IMR-90 (cell line): ENCODE measurements at regions not wholly inside any gene's neighbourhood (a gene's known extent, or its start where the extent isn't known, plus 50 kb on each side); places are given as distances from the start of the nearest gene placed in this dataset.

Experiments
- ATAC-seq: fragments of 200-7000 bp; cut with Tn5 transposase; 2 replicates; pipeline ENCODE4 v1.9.1; 2020; ENCODE audit warnings: low read depth, mild to moderate bottlenecking, moderate library complexity
- BruUV-seq: library from RNA; stranded (reverse); fragments of 400-500 nt; replicated peaks from 2 replicates; lab custom pipeline; 2021; lab: Mats Ljungman, UMichigan
- CTCF ChIA-PET: fragments of 300-600 bp; formaldehyde crosslinking; extraction: SDS; loops from one replicate; lab custom pipeline; 2021; ENCODE audit warnings: antibody characterized with exemption; lab: Yijun Ruan, JAX
- POLR2A ChIA-PET: fragments of 300-600 bp; sonication (Branson Sonifier 250); formaldehyde crosslinking; loops from one replicate; lab custom pipeline; 2022; ENCODE audit warnings: antibody characterized with exemption; ENCODE audit not compliant: unreplicated experiment; lab: Charles Lee
- DNase-seq: peaks from one replicate; pipeline ENCODE4 v3.0.0; 2013
- H2AFZ ChIP-seq: replicated peaks from 2 replicates; pipeline ENCODE3; 2013; ENCODE audit warnings: low read length, mild to moderate bottlenecking; ENCODE audit not compliant: poor library complexity
- H2AK5ac ChIP-seq: 2 replicates; pipeline ENCODE4 v1.6.1; 2013; ENCODE audit warnings: low read depth, low read length, inconsistent platforms
- H2AK9ac ChIP-seq: replicated peaks from 2 replicates; pipeline ENCODE3; 2013; ENCODE audit warnings: mild to moderate bottlenecking, low read depth, low read length, moderate library complexity; ENCODE audit not compliant: poor library complexity
- H2BK120ac ChIP-seq: 2 replicates; pipeline ENCODE4 v1.6.1; 2013; ENCODE audit warnings: low read depth, low read length, inconsistent platforms
- H2BK15ac ChIP-seq: 3 replicates; pipeline ENCODE4 v1.6.1; 2013; ENCODE audit warnings: low read depth, low read length, inconsistent platforms
- H2BK20ac ChIP-seq: 2 replicates; pipeline ENCODE4 v1.6.1; 2013; ENCODE audit warnings: low read depth, mild to moderate bottlenecking, inconsistent platforms, low read length, moderate library complexity
- H2BK5ac ChIP-seq: 2 replicates; pipeline ENCODE4 v1.6.1; 2013; ENCODE audit warnings: mild to moderate bottlenecking, low read depth, low read length, inconsistent platforms; ENCODE audit not compliant: poor library complexity, severe bottlenecking
- H3K14ac ChIP-seq: replicated peaks from 2 replicates; pipeline ENCODE4 v1.6.1; 2013; ENCODE audit warnings: low read depth, low read length, inconsistent platforms
- H3K18ac ChIP-seq: 2 replicates; pipeline ENCODE4 v1.6.1; 2013; ENCODE audit warnings: low read depth, low read length, control low read depth
- H3K23ac ChIP-seq: 2 replicates; pipeline ENCODE4 v1.6.1; 2013; ENCODE audit warnings: low read depth, low read length, inconsistent platforms
- H3K27ac ChIP-seq: 2 replicates; pipeline ENCODE4 v1.5.1; 2013; ENCODE audit warnings: mild to moderate bottlenecking, control low read depth, low read length; ENCODE audit not compliant: insufficient read depth
- H3K27me3 ChIP-seq: 2 replicates; pipeline ENCODE4 v1.6.1; 2013; ENCODE audit warnings: low read length; ENCODE audit not compliant: control insufficient read depth, insufficient read depth
- H3K36me3 ChIP-seq: 2 replicates; pipeline ENCODE4 v1.6.1; 2013; ENCODE audit warnings: low read length, mixed read lengths; ENCODE audit not compliant: control insufficient read depth, insufficient read depth
- H3K4ac ChIP-seq: 2 replicates; pipeline ENCODE4 v1.6.1; 2013; ENCODE audit warnings: low read depth, low read length, inconsistent platforms
- H3K4me1 ChIP-seq: 2 replicates; pipeline ENCODE4 v1.6.1; 2013; ENCODE audit warnings: low read length, mixed read lengths; ENCODE audit not compliant: control insufficient read depth, insufficient read depth
- H3K4me2 ChIP-seq: 2 replicates; pipeline ENCODE4 v1.6.1; 2013; ENCODE audit warnings: low read depth, mild to moderate bottlenecking, control low read depth, low read length, moderate library complexity
- H3K4me3 ChIP-seq: 2 replicates; pipeline ENCODE4 v1.5.1; 2013; ENCODE audit warnings: low read depth, mild to moderate bottlenecking, control low read depth, low read length, moderate library complexity; ENCODE audit not compliant: insufficient read depth
- H3K56ac ChIP-seq: 2 replicates; pipeline ENCODE4 v1.6.1; 2013; ENCODE audit warnings: low read length, inconsistent platforms; ENCODE audit not compliant: insufficient read depth; ENCODE audit errors: extremely low read depth
- H3K79me1 ChIP-seq, 2 experiments: 2 replicates each; pipeline ENCODE4 v1.6.1; 2013; ENCODE audit warnings: low read length in 2 of 2, inconsistent platforms in 1 of 2, low read depth in 1 of 2
- H3K9ac ChIP-seq: 2 replicates; pipeline ENCODE4 v1.6.1; 2013; ENCODE audit warnings: low read depth, low read length, control low read depth
- H3K9me1 ChIP-seq: 2 replicates; pipeline ENCODE4 v1.6.1; 2013; ENCODE audit warnings: low read length, inconsistent platforms; ENCODE audit not compliant: insufficient read depth
- H3K9me3 ChIP-seq: 2 replicates; pipeline ENCODE4 v1.6.1; 2013; ENCODE audit warnings: low read length; ENCODE audit not compliant: control insufficient read depth, insufficient read depth
- H4K20me1 ChIP-seq: 2 replicates; pipeline ENCODE4 v1.6.1; 2013; ENCODE audit warnings: low read length, inconsistent platforms; ENCODE audit not compliant: insufficient read depth
- H4K5ac ChIP-seq: 2 replicates; pipeline ENCODE4 v1.6.1; 2013; ENCODE audit warnings: mild to moderate bottlenecking, low read depth, low read length, control low read depth
- H4K8ac ChIP-seq, 2 experiments: 2 replicates each; pipeline ENCODE4 v1.6.1; 2013; ENCODE audit warnings: low read depth in 2 of 2, low read length in 2 of 2, control low read depth in 1 of 2, inconsistent platforms in 1 of 2
- H4K91ac ChIP-seq: 2 replicates; pipeline ENCODE4 v1.6.1; 2013; ENCODE audit warnings: low read depth, low read length, inconsistent platforms; ENCODE audit not compliant: insufficient read depth
- BHLHE40 ChIP-seq: fragments of 150-350 bp; IDR thresholded peaks from 2 replicates; pipeline ENCODE4 v1.6.1; 2016; ENCODE audit warnings: mild to moderate bottlenecking, low read depth, low read length
- CEBPB ChIP-seq: IDR thresholded peaks from 2 replicates; pipeline ENCODE4 v1.6.1; 2012; ENCODE audit warnings: low read depth, low read length, improper control_type of control experiment
- CTCF ChIP-seq: conservative IDR thresholded peaks from 2 replicates; pipeline ENCODE4 v1.5.1; 2012; ENCODE audit warnings: mild to moderate bottlenecking, low read depth, low read length, improper control_type of control experiment
- ELK1 ChIP-seq: fragments of 150-350 bp; IDR thresholded peaks from 2 replicates; pipeline ENCODE4 v1.6.1; 2016; ENCODE audit warnings: low read depth, mild to moderate bottlenecking, low read length, moderate library complexity, borderline replicate concordance
- MAFK ChIP-seq: IDR thresholded peaks from 2 replicates; pipeline ENCODE4 v1.6.1; 2012; ENCODE audit warnings: low read depth, low read length, improper control_type of control experiment
- MAZ ChIP-seq: IDR thresholded peaks from 2 replicates; pipeline ENCODE4 v1.6.1; 2012; ENCODE audit warnings: low read depth, mild to moderate bottlenecking, low read length, improper control_type of control experiment, moderate library complexity, borderline replicate concordance
- MXI1 ChIP-seq: IDR thresholded peaks from 2 replicates; pipeline ENCODE4 v1.6.1; 2012; ENCODE audit warnings: low read depth, mild to moderate bottlenecking, low read length, moderate library complexity, borderline replicate concordance
- NFE2L2 ChIP-seq: fragments of 150-350 bp; IDR thresholded peaks from 2 replicates; pipeline ENCODE4 v1.6.1; 2016; ENCODE audit warnings: low read depth, mild to moderate bottlenecking, low read length
- POLR2A ChIP-seq: IDR thresholded peaks from 2 replicates; pipeline ENCODE4 v1.6.1; 2012; ENCODE audit warnings: mild to moderate bottlenecking, low read depth, low read length
- RFX5 ChIP-seq: IDR thresholded peaks from 2 replicates; pipeline ENCODE4 v1.8.0; 2012; ENCODE audit warnings: low read depth, mild to moderate bottlenecking, low read length, moderate library complexity
- SMC3 ChIP-seq: fragments of 150-350 bp; IDR thresholded peaks from 2 replicates; pipeline ENCODE4 v1.6.1; 2016; ENCODE audit warnings: low read depth, mild to moderate bottlenecking, antibody characterized with exemption, low read length, moderate library complexity
- WGBS, 2 experiments: methylation state at CpG; one replicate each; pipeline versions ENCODE4 v1.1.5 to v1.1.7; 2013; ENCODE audit warnings: missing lambda C conversion rate in 2 of 2; ENCODE audit not compliant: insufficient read length in 1 of 2; ENCODE audit errors: extremely low coverage in 2 of 2; 5-methylcytosine and 5-hydroxymethylcytosine counted together
- dilution Hi-C: fragments of 300-500 bp; cut with HindIII; formaldehyde crosslinking; loops from one replicate; pipeline ENCODE4 v1.14.3; 2018; ENCODE audit warnings: low sequenced_read_pairs; ENCODE audit not compliant: unreplicated experiment
- in situ Hi-C: fragments of 300-500 bp; cut with MboI; formaldehyde crosslinking; loops from 3 replicates; pipeline ENCODE4 v1.14.3; 2019; ENCODE audit warnings: low sequenced_read_pairs, inconsistent platforms, mixed read lengths
- intact Hi-C: fragments of 100-400 bp; cut with micrococcal nuclease; formaldehyde crosslinking; loops from 2 replicates; pipeline ENCODE4 v1.10.0; 2022

GRCh38 chr2:5946225-5947115, 254.3 kb downstream of the SOX11 start:
- H3K4me2 ChIP-seq, result no peak overlapping the region
- no peak overlapping the region for H2BK20ac ChIP-seq
- WGBS, 2 experiments, result 100% methylated on average over 1 of the region's 15 CpGs; no CpG with 5 or more reads in 1 of the 2 experiments
- no peak overlapping the region for H4K8ac ChIP-seq
- ChIA-PET POLR2A (no interaction called here), CTCF (no interaction called here)
- no peak for DNase-seq
- no peak overlapping the region for H3K9ac ChIP-seq
- H2BK5ac ChIP-seq, result no peak overlapping the region
- no peaks in the 10 kb centered on the region for H4K20me1 ChIP-seq
- ATAC-seq, result no peak
- no TSS peak for BruUV-seq
- H3K18ac ChIP-seq, result no peak overlapping the region
- H3K79me1 ChIP-seq, result no peaks in the 10 kb centered on the region
- no peaks in the 10 kb centered on the region for H3K4me1 ChIP-seq
- no peak overlapping the region for H3K4ac ChIP-seq
- in situ Hi-C loops (no loop called here), dilution Hi-C loops (no loop called here), intact Hi-C loops (no loop called here)
- no peak overlapping the region for H2BK15ac ChIP-seq
- H4K91ac ChIP-seq, result no peak overlapping the region
- H2AK5ac ChIP-seq, result no peak overlapping the region
- peaks cover 4% of the 10 kb centered on the region for H3K9me3 ChIP-seq
- H3K4me3 ChIP-seq, result no peak overlapping the region
- H3K23ac ChIP-seq, result no peak overlapping the region
- TF ChIP-seq ELK1 (no peak), POLR2A (no peak), MXI1 (no peak), CEBPB (no peak), RFX5 (no peak), MAZ (no peak), SMC3 (no peak), CTCF (no peak), MAFK (no peak), NFE2L2 (no peak), BHLHE40 (no peak)
- no peaks in the 10 kb centered on the region for H3K36me3 ChIP-seq
- H2BK120ac ChIP-seq, result no peak overlapping the region
- no peaks in the 10 kb centered on the region for H3K9me1 ChIP-seq
- H3K14ac ChIP-seq, result no peak overlapping the region
- no peak overlapping the region for H4K5ac ChIP-seq
- H2AK9ac ChIP-seq, result no peak overlapping the region
- H3K56ac ChIP-seq, result no peak overlapping the region
- H3K27me3 ChIP-seq, result no peaks in the 10 kb centered on the region; the same call in 1 of the 2 replicates
- H2AFZ ChIP-seq, result no peak overlapping the region
- H3K27ac ChIP-seq, result no peak overlapping the region
